SK-N-SH (cell line): ENCODE measurements at regions not wholly inside any gene's neighbourhood (a gene's known extent, or its start where the extent isn't known, plus 50 kb on each side); places are given as distances from the start of the nearest gene placed in this dataset.

Source experiments
- CTCF ChIA-PET: fragments of 300-600, 350-600 bp; formaldehyde crosslinking; extraction: SDS; loops from one replicate; lab custom pipeline; 2021; lab: Yijun Ruan, JAX
- POLR2A ChIA-PET: fragments of 350-600 bp; sonication (Branson Sonifier 250); formaldehyde crosslinking; extraction: SDS; loops from one replicate; lab custom pipeline; 2020; ENCODE audit warnings: antibody characterized with exemption, inconsistent platforms; lab: Yijun Ruan, JAX
- DNase-seq: peaks from one replicate; pipeline ENCODE4 v3.0.0; 2012
- H2AFZ ChIP-seq: fragments of 200-600 bp; sonication (generic); 2 replicates; pipeline ENCODE4 v1.8.1; 2016; ENCODE audit warnings: antibody characterized with exemption, mild to moderate bottlenecking, low read depth
- H3F3A ChIP-seq: fragments of 200-600 bp; sonication (generic); replicated peaks from 2 replicates; pipeline ENCODE3; 2016; ENCODE audit warnings: antibody characterized with exemption, mild to moderate bottlenecking; ENCODE audit not compliant: insufficient read depth
- H3K27ac ChIP-seq, 2 experiments: fragments of 200-500 bp in 1 of 2; fragments of 200-600 bp in 1 of 2; sonication (Bioruptor generic) in 1 of 2; sonication (generic), shearing (Covaris generic) in 1 of 2; 2 replicates each; pipeline versions ENCODE4 v1.5.1 to v1.6.1; 2014 to 2016; ENCODE audit warnings: low read depth in 2 of 2, inconsistent platforms in 1 of 2, low read length in 1 of 2, mild to moderate bottlenecking in 1 of 2, mixed read lengths in 1 of 2
- H3K27me3 ChIP-seq: fragments of 200-600 bp; sonication (generic), shearing (Covaris generic); 2 replicates; pipeline ENCODE4 v1.6.1; 2016; ENCODE audit warnings: mixed run types; ENCODE audit not compliant: insufficient read depth
- H3K36me3 ChIP-seq, 2 experiments: fragments of 200-500 bp in 1 of 2; fragments of 200-600 bp in 1 of 2; sonication (Bioruptor generic) in 1 of 2; sonication (generic) in 1 of 2; replicated peaks in 1 of 2; 2 replicates each; pipeline versions ENCODE3 to v1.5.1; 2014 to 2016; ENCODE audit warnings: low read length in 1 of 2, mild to moderate bottlenecking in 1 of 2; ENCODE audit not compliant: insufficient read depth in 2 of 2, control insufficient read depth in 1 of 2
- H3K4me1 ChIP-seq, 2 experiments: fragments of 200-500 bp in 1 of 2; fragments of 200-600 bp in 1 of 2; sonication (Bioruptor generic) in 1 of 2; sonication (generic), shearing (Covaris generic) in 1 of 2; 2 replicates each; pipeline versions ENCODE4 v1.5.1 to v1.6.1; 2014 to 2016; ENCODE audit warnings: low read depth in 1 of 2, low read length in 1 of 2, mixed run types in 1 of 2; ENCODE audit not compliant: insufficient read depth in 2 of 2, control insufficient read depth in 1 of 2
- H3K4me2 ChIP-seq: fragments of 200-600 bp; sonication (generic), shearing (Covaris generic); 2 replicates; pipeline ENCODE4 v1.6.1; 2017; ENCODE audit warnings: mixed run types
- H3K4me3 ChIP-seq, 2 experiments: fragments of 200-500 bp in 1 of 2; fragments of 200-600 bp in 1 of 2; sonication (Bioruptor generic) in 1 of 2; sonication (generic), shearing (Covaris generic) in 1 of 2; 2 replicates each; pipeline versions ENCODE4 v1.5.1 to v1.8.1; 2014 to 2016; ENCODE audit warnings: low read depth in 2 of 2, inconsistent platforms in 1 of 2, low read length in 1 of 2, mild to moderate bottlenecking in 1 of 2, mixed read lengths in 1 of 2, moderate library complexity in 1 of 2
- H3K79me2 ChIP-seq: fragments of 200-600 bp; sonication (generic); 2 replicates; pipeline ENCODE4 v1.8.1; 2017; ENCODE audit warnings: mild to moderate bottlenecking; ENCODE audit not compliant: insufficient read depth
- H3K9ac ChIP-seq: fragments of 200-600 bp; sonication (generic); 2 replicates; pipeline ENCODE4 v1.6.1; 2017; ENCODE audit warnings: mixed run types
- H3K9me2 ChIP-seq: fragments of 200-600 bp; sonication (generic); 2 replicates; pipeline ENCODE4 v1.6.1; 2017; ENCODE audit warnings: mixed run types
- H3K9me3 ChIP-seq: fragments of 200-600 bp; sonication (generic); 2 replicates; pipeline ENCODE4 v1.6.1; 2017; ENCODE audit warnings: mixed run types, mild to moderate bottlenecking, moderate library complexity
- H4K20me1 ChIP-seq: fragments of 200-600 bp; sonication (generic); 2 replicates; pipeline ENCODE4 v1.6.1; 2017; ENCODE audit warnings: mild to moderate bottlenecking, mixed run types; ENCODE audit not compliant: insufficient read depth
- ELF1 ChIP-seq: IDR thresholded peaks from 2 replicates; pipeline ENCODE4 v1.4.0; 2012
- EP300 ChIP-seq, 2 experiments: IDR thresholded peaks; 2 replicates each; pipeline versions ENCODE4 v1.4.0 to v1.6.1; 2012; ENCODE audit warnings: borderline replicate concordance in 1 of 2, low read depth in 1 of 2, low read length in 1 of 2
- FOXM1 ChIP-seq: IDR thresholded peaks from 2 replicates; pipeline ENCODE4 v1.4.0; 2012; ENCODE audit warnings: low read depth, mild to moderate bottlenecking
- GABPA ChIP-seq: IDR thresholded peaks from 2 replicates; pipeline ENCODE4 v1.4.0; 2012; ENCODE audit warnings: low read depth, mild to moderate bottlenecking
- JUND ChIP-seq: IDR thresholded peaks from 2 replicates; pipeline ENCODE4 v1.4.0; 2012
- MAX ChIP-seq: IDR thresholded peaks from 2 replicates; pipeline ENCODE4 v1.4.0; 2012; ENCODE audit warnings: low read depth
- NFIC ChIP-seq: IDR thresholded peaks from 2 replicates; pipeline ENCODE4 v1.4.0; 2012; ENCODE audit warnings: borderline replicate concordance
- NRF1 ChIP-seq: IDR thresholded peaks from 2 replicates; pipeline ENCODE4 v1.6.1; 2012; ENCODE audit warnings: low read depth, mild to moderate bottlenecking, low read length
- POLR2AphosphoS5 ChIP-seq: IDR thresholded peaks from 2 replicates; pipeline ENCODE4 v1.6.1; 2012; ENCODE audit warnings: low read depth, low read length
- SIN3A ChIP-seq: IDR thresholded peaks from 2 replicates; pipeline ENCODE4 v1.6.1; 2012; ENCODE audit warnings: low read depth, mild to moderate bottlenecking, low read length, moderate library complexity, borderline replicate concordance
- SMC3 ChIP-seq: IDR thresholded peaks from 2 replicates; pipeline ENCODE4 v1.6.1; 2012; ENCODE audit warnings: low read depth, low read length, improper control_type of control experiment
- TCF12 ChIP-seq: IDR thresholded peaks from 2 replicates; pipeline ENCODE4 v1.4.0; 2012
- USF1 ChIP-seq: IDR thresholded peaks from 2 replicates; pipeline ENCODE4 v1.4.0; 2012; ENCODE audit warnings: low read depth, borderline replicate concordance
- USF2 ChIP-seq: fragments of 150-350 bp; IDR thresholded peaks from 2 replicates; pipeline ENCODE4 v1.6.1; 2017; ENCODE audit warnings: antibody characterized with exemption, low read length, low read depth, borderline replicate concordance
- ZBTB33 ChIP-seq: IDR thresholded peaks from 2 replicates; pipeline ENCODE4 v1.4.0; 2012; ENCODE audit warnings: low read depth, borderline replicate concordance
- WGBS: methylation state at CpG from one replicate; pipeline ENCODE4 v1.1.6; 2017; ENCODE audit warnings: low lambda C conversion rate; 5-methylcytosine and 5-hydroxymethylcytosine counted together

- no peak for TF ChIP-seq FOXM1
- no peak for TF ChIP-seq POLR2AphosphoS5
- no peak for TF ChIP-seq JUND
- no peak for TF ChIP-seq NRF1
- TF ChIP-seq ELF1: no peak
- no peak for TF ChIP-seq SMC3
- TF ChIP-seq SIN3A: no peak
- no peak for TF ChIP-seq USF2
- TF ChIP-seq EP300 (IDR thresholded peaks at IDR 0.05; ENCODE audit: borderline replicate concordance in 1 of 2, low read depth in 1 of 2, low read length in 1 of 2): no peak
- TF ChIP-seq USF1: no peak
- no peak for TF ChIP-seq NFIC
- no peak for TF ChIP-seq GABPA
- TF ChIP-seq ZBTB33: no peak
- Histone ChIP-seq H3K27me3 (no peaks in the 10 kb centered on the region), H3K36me3 (no peaks in the 10 kb centered on the region), H3K9ac (no peak overlapping the region), H3K9me3 (no peaks in the 10 kb centered on the region), H3K27ac (no peak overlapping the region), H2AFZ (no peak overlapping the region), H3K79me2 (no peaks in the 10 kb centered on the region), H3K4me3 (no peak overlapping the region), H3K4me2 (no peak overlapping the region), H4K20me1 (no peaks in the 10 kb centered on the region), H3K4me1 (no peaks in the 10 kb centered on the region), H3F3A (no peaks in the 10 kb centered on the region), H3K9me2 (no peaks in the 10 kb centered on the region)
- CTCF ChIA-PET: interaction anchor here (0.9 kb wide), 1 partner anchor 11 kb away, joined by 3 read pairs; no protein-coding TSS in a partner anchor
- 18% methylated on average over 1 of the region's 1 CpG for WGBS
- no peak for DNase-seq
- POLR2A ChIA-PET: no interaction called here
Observed at GRCh38 chr21:16185766-16186165, 456.0 kb downstream of the USP25 start.

- Histone ChIP-seq H3K9ac (no peak overlapping the region), H3K79me2 (no peaks in the 10 kb centered on the region), H3K9me2 (no peaks in the 10 kb centered on the region), H3K27ac (no peak overlapping the region), H2AFZ (no peak overlapping the region), H3F3A (no peaks in the 10 kb centered on the region), H3K36me3 (no peaks in the 10 kb centered on the region), H3K4me3 (no peak overlapping the region), H3K27me3 (no peaks in the 10 kb centered on the region), H4K20me1 (no peaks in the 10 kb centered on the region), H3K9me3 (no peaks in the 10 kb centered on the region), H3K4me2 (no peak overlapping the region), H3K4me1 (no peaks in the 10 kb centered on the region)
- no peak for TF ChIP-seq MAX
- TF ChIP-seq TCF12: no peak
- TF ChIP-seq FOXM1: no peak
- no peak for TF ChIP-seq NFIC
- TF ChIP-seq USF2: no peak
- WGBS: 57% methylated on average over 1 of the region's 1 CpG
- POLR2A ChIA-PET: no interaction called here
- no peak for DNase-seq
- CTCF ChIA-PET: no interaction called here
Observed at GRCh38 chr21:16186742-16187141, 457.0 kb downstream of the USP25 start.
